NOMO-1 treated with dmso at 0.1 percent for 144 hours (cell line): ENCODE measurements at regions not wholly inside any gene's neighbourhood (a gene's known extent, or its start where the extent isn't known, plus 50 kb on each side); places are given as distances from the start of the nearest gene placed in this dataset.

Experiments
- DNase-seq: peaks from one replicate; lab custom pipeline; 2025; ENCODE audit not compliant: unreplicated experiment; lab: John Stamatoyannopoulos, UW

DNA sequence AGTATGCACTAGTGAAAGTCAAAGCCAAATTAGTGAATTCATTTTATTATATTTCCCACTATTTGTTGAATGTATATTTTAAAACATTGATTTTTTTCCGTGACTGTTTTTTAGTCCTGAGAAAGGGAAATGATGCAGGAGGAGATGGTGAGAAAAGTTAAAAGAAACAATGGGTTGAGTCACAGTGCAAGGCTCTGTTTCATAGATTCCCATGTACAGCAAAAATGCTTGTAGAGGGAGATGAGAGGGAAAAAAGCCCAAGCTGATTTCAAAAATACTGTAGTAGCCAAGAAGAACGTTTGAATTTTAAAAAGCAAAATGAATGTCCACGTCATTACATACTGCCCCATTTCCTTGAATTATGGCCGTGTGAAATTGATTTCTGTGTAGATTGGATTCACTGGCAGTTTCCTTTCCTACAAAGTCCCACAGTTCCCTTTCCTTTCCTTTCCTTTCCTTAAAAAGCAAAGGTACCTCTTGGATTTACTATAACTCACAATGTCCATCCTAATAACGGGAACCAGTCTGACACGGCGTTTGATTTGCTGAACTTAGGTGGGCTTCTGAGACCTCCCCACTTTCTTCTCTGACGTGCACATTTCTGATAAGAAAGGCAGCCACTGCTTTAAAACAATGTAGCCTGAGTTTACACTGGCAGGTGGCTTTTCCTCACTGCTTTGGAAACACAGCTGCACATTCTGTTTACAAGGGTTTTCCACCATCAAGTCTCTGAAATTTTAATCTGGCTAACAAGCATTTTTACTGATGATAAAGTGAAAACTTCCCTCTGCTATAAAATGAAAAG lies 63.7 kb downstream of the SPCS3 start:
- no peak for DNase-seq

DNA sequence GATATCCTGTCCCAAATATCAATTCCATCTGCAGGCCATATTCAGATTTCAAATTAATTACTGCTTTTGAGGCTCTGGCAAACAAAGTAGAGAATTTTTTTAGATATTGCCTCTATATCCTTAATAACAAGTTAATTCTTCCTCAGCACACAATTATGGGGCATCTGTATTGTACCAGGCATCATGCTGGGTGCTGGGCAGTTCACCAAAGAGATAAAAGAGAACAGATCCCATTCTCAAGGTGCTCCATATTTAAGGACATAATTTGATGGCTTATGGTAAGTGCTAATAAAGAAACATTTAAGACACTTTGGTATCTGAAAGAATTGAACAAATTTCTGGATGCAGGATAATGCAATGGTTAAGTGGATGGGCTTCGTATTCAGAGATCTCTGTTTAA lies 65.8 kb downstream of the SPCS3 start:
- no peak for DNase-seq

DNA sequence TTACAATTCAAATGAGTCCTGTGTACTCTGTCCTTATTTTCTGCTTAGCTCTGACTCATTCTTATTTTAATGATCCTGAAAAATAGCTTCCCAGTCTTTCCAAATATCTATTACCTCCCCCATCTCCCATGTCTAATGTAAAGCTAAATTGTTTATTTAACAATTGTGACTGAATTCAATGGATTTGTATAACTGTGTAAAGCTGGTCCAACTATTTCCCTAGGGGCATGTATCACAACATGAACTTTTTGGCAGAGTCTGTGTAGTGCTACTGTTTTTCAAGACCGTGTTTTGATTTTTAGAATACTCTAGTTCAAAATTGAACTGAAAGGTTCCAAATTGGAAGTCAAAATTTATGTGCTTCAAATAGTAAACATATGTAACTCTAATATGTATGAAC lies 67.8 kb downstream of the SPCS3 start:
- DNase-seq: no peak

- DNase-seq: no peak
These were observed 73.7 kb downstream of the SPCS3 start for GRCh38 chr4:176393306-176394013.

GRCh38 chr4:176400816-176401461 lies 81.2 kb downstream of the SPCS3 start:
- DNase-seq: no peak

DNA sequence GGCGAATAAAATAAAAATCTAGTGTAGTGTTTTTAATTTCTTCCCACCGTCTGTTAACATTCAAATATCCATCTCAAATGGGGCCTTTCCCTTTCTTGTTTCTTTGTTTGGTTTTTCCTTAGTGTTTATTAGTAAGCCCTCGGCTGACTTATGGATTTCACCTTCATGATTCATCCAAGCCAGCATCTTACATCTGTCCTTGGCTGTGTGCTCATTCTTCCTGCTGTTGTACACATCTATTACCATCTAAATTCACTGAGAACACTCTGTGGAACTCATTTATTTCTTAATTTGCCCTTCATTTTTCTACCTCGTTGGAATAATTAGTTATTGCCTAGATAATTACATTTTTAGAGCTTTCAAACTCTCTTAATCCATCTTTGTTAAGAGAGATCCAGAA lies 84.9 kb downstream of the SPCS3 start:
- DNase-seq: no peak

DNA sequence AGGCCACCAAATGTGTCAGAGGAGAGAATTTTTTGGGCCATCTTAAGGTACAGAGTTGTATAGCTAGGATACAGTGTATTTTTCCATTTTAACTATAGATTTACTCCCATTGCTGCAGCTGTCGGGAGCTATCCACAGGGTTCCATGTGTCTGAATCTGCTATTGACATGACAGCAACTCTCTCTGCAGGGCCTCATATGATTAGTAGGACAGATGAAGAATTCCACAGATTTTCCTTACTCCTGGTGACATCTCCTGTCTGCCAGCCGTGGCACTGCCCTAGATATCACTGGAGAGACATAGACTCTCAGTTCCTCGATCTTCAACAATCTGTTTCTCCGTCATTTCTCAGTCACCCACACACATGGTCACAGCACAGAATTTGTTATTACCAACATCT lies 86.5 kb downstream of the SPCS3 start:
- DNase-seq: no peak

DNA sequence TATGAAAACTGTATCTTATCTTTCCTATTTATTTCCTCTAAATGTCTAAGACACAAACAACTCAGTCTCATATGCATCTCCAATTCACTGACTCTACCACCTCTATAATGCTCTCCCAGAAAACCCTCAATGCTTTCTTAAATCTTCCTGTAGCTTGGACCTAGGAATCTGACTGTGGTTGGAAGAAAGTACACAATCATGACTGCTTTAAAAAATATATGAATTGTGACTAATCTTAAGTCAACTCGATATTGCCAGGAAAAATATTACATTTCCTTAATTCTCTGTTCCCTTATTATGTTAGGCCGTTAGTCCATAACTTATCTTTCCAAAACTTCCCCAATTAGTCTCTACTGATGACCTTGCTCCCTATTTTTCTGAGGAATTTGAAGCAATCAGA lies 87.0 kb downstream of the SPCS3 start:
- DNase-seq: no peak

GRCh38 chr4:176409627-176410026 lies 89.9 kb downstream of the SPCS3 start:
- no peak for DNase-seq

GRCh38 chr4:176413171-176413570 lies 93.4 kb downstream of the SPCS3 start:
- no peak for DNase-seq

DNA sequence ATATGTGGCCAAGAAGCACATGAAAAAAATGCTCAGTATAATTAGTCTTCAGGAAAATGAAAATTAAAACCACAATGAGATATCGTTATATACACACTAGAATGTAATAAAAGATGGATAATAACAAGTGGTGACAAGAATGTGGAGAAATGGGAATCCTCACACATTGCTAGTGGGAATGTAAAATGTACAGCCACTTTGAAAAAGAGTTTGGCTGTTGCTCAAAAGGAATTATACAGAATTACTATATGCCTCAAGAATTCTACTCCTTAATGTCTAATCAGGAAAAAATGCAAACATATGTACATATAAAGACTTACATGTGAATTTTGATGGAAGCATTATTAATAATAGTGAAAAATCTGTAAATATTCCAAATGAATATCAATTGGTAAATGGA lies 102.2 kb downstream of the SPCS3 start:
- DNase-seq: no peak

DNA sequence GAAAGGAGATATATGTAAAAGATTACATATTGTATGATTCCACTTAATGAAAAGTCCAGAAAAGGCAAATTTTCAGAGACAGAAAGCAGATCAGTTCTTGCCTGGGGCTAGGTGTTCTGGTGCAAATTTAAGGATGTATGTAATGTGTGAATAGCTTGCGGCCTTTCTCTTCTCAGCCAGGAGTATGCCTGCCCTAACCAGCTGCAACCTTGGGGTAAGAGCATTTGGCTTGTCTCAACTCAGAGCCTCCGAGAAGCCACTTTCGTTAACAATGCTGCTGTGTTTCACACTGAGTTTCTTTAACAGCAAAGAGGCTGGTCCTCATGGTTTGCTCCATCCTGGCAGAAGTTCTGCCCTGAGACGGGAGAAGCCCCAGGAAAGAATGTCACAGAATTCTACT lies 102.7 kb downstream of the SPCS3 start:
- DNase-seq: no peak

GRCh38 chr4:176425035-176425434 lies 105.3 kb downstream of the SPCS3 start:
- DNase-seq: no peak

DNA sequence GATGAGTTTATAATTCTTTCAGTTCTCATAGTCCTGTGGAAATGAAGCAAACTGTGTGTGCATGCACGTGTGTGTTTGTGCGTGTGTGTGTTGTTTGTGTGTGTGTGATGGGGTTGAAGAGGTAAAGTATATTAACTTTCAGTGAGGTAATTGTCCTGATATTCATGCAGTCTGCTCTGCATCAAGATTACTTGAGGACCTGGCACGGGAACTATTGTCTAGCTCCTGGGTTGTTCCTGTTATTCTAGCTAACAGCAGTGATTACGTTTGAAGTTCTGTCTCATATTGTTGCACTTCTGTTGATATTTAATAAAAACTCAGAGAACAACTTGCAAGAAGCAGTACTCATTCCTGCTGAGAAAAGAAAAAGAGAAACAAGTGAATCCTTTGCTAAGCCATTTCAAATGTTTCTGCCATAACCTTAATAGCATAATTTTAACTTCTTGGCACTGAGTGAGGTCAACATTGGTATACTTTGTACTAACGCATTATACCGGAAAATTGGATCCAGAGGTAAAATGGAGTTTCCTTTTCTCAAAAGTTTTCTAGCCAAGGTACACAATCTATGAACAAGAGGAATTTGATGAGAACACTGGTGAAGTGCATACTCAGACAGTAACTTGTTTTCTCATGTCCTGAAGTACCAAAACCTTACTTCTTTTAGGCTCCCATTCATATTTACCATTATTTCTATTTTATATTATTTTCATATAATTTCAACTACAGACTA lies 113.2 kb downstream of the SPCS3 start:
- no peak for DNase-seq

GRCh38 chr4:176433983-176434382 lies 114.2 kb downstream of the SPCS3 start:
- no peak for DNase-seq

GRCh38 chr4:176435901-176436292 lies 116.1 kb downstream of the SPCS3 start:
- DNase-seq: no peak

- no peak for DNase-seq
These were observed 116.7 kb downstream of the SPCS3 start for GRCh38 chr4:176436293-176436973.

- no peak for DNase-seq
These were observed 118.0 kb downstream of the SPCS3 start for GRCh38 chr4:176437756-176438155.

DNA sequence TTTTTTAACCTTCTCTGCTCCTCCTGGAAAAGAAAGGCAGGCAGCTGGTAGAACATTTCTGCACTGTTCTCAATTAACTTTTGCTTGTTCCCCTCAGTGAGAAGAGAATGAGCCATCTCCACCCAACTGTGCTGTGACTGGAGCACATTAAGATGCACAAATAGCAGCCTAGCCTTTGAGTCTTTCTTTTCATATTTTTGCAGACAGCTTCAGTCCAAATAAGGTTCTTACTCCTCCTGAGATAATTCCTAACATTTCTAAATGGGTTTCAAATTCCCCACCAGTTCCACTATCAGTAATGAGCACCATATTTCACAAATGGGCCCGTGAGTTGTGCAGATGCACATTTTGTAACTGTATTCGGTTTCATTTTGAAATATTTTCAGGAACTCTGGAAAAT lies 118.6 kb downstream of the SPCS3 start:
- no peak for DNase-seq

GRCh38 chr4:176439611-176440010 lies 119.8 kb downstream of the SPCS3 start:
- DNase-seq: no peak

DNA sequence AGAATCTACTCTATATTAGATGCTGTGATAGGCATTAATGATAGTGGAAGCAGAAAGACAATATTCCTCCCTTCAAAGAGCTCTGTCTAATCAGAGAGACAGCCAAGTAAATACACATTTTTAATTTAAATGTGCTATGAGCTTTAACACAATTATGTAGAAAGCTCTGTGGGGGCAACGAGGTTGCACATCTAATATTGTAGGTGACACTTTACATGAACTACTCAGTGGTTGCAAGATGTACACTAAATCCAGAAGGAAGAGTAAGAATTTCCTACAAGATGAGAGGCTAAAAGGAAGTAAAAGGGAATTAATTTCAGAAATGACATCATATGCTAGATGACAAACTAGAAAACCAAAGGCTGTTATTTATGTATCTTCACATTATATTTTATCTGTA lies 120.9 kb downstream of the SPCS3 start:
- no peak for DNase-seq
